H1 (cell line): ENCODE measurements at regions not wholly inside any gene's neighbourhood (a gene's known extent, or its start where the extent isn't known, plus 50 kb on each side); places are given as distances from the start of the nearest gene placed in this dataset.

Experiments used
- CTCF ChIA-PET: fragments of 300-600 bp; sonication (Branson Sonifier 250); formaldehyde crosslinking; loops from one replicate; lab custom pipeline; 2021; ENCODE audit not compliant: partially characterized antibody; lab: Charles Lee
- POLR2A ChIA-PET: fragments of 300-600 bp; sonication (Branson Sonifier 250); formaldehyde crosslinking; loops from one replicate; lab custom pipeline; 2021; ENCODE audit warnings: inconsistent platforms; ENCODE audit not compliant: partially characterized antibody; lab: Charles Lee
- DNase-seq, 2 experiments: peaks; one replicate each; pipeline versions ENCODE4 v3.0.0 to v3.0.0-alpha.2; 2010 to 2022; ENCODE audit warnings: low spot score in 2 of 2, low read depth in 1 of 2, mixed read lengths in 1 of 2
- FAIRE-seq: peaks from 2 replicates; lab custom pipeline; 2011; peaks lifted over from hg19 to GRCh38; lab: Jason Lieb, UNC
- H2AFZ ChIP-seq: 2 replicates; pipeline ENCODE4 v1.8.1; 2012; ENCODE audit warnings: low read length, inconsistent platforms
- H2AK5ac ChIP-seq: 2 replicates; pipeline ENCODE4 v1.6.1; 2013; ENCODE audit warnings: low read depth, low read length
- H2BK120ac ChIP-seq: replicated peaks from 2 replicates; pipeline ENCODE3; 2013; ENCODE audit warnings: low read depth, low read length, inconsistent platforms
- H2BK12ac ChIP-seq: 2 replicates; pipeline ENCODE4 v1.6.1; 2013; ENCODE audit warnings: low read depth, low read length
- H2BK15ac ChIP-seq: 2 replicates; pipeline ENCODE4 v1.6.1; 2013; ENCODE audit warnings: low read length
- H2BK20ac ChIP-seq: 2 replicates; pipeline ENCODE4 v1.6.1; 2013; ENCODE audit warnings: low read length
- H2BK5ac ChIP-seq: 2 replicates; pipeline ENCODE4 v1.6.1; 2013; ENCODE audit warnings: low read depth, low read length
- H3K14ac ChIP-seq: 2 replicates; pipeline ENCODE4 v1.6.1; 2013; ENCODE audit warnings: inconsistent platforms; ENCODE audit not compliant: insufficient read length
- H3K18ac ChIP-seq: 2 replicates; pipeline ENCODE4 v1.6.1; 2013; ENCODE audit warnings: low read length; ENCODE audit errors: extremely low read depth
- H3K23ac ChIP-seq: 2 replicates; pipeline ENCODE4 v1.6.1; 2013; ENCODE audit warnings: inconsistent platforms; ENCODE audit not compliant: insufficient read length
- H3K23me2 ChIP-seq: 2 replicates; pipeline ENCODE4 v1.6.1; 2013; ENCODE audit warnings: low read depth, low read length
- H3K27ac ChIP-seq: 2 replicates; pipeline ENCODE4 v1.6.1; 2011; ENCODE audit warnings: low read depth, low read length, inconsistent platforms
- H3K27me3 ChIP-seq, 4 experiments: replicated peaks in 1 of 4; 1 replicate in 1 of 4; 2 replicates in 3 of 4; pipeline versions ENCODE4 v1.6.1 to v1.8.1; 2011 to 2013; ENCODE audit warnings: low read length in 3 of 4, mild to moderate bottlenecking in 3 of 4, inconsistent platforms in 2 of 4, mixed read lengths in 2 of 4, moderate library complexity in 1 of 4; ENCODE audit not compliant: control insufficient read depth in 3 of 4, insufficient read depth in 3 of 4; ENCODE audit errors: extremely low read depth in 1 of 4
- H3K36me3 ChIP-seq, 4 experiments: 2 replicates each; pipeline versions ENCODE4 v1.6.1 to v1.8.1; 2011 to 2013; ENCODE audit warnings: mild to moderate bottlenecking in 4 of 4, low read length in 3 of 4, moderate library complexity in 2 of 4, control low read depth in 1 of 4, inconsistent platforms in 1 of 4; ENCODE audit not compliant: insufficient read depth in 4 of 4, control insufficient read depth in 2 of 4
- H3K4ac ChIP-seq: replicated peaks from 2 replicates; pipeline ENCODE3; 2013; ENCODE audit warnings: low read length, low read depth, mixed read lengths, inconsistent platforms; ENCODE audit not compliant: insufficient read length
- H3K4me1 ChIP-seq, 4 experiments: replicated peaks in 1 of 4; 1 replicate in 1 of 4; 2 replicates in 3 of 4; pipeline versions ENCODE4 v1.6.1 to v1.8.1; 2011 to 2013; ENCODE audit warnings: low read length in 3 of 4, inconsistent platforms in 2 of 4, mixed read lengths in 1 of 4; ENCODE audit not compliant: insufficient read depth in 4 of 4, control insufficient read depth in 3 of 4
- H3K4me2 ChIP-seq, 2 experiments: 2 replicates each; pipeline versions ENCODE4 v1.6.1 to v1.8.1; 2011 to 2013; ENCODE audit warnings: low read depth in 2 of 2, low read length in 2 of 2, control low read depth in 1 of 2, inconsistent platforms in 1 of 2, mild to moderate bottlenecking in 1 of 2; ENCODE audit not compliant: insufficient read depth in 1 of 2
- H3K4me3 ChIP-seq, 4 experiments: fragments of 200-600, 300-600 bp in 1 of 4; sonication (generic), shearing (Covaris generic), sonication (Bioruptor Twin) in 1 of 4; 2 replicates each; pipeline versions ENCODE4 v1.5.1 to v1.8.1; 2011 to 2016; ENCODE audit warnings: low read length in 4 of 4, low read depth in 3 of 4, control low read depth in 2 of 4, inconsistent platforms in 2 of 4, mild to moderate bottlenecking in 2 of 4, mixed read lengths in 1 of 4, moderate library complexity in 1 of 4; ENCODE audit not compliant: insufficient read depth in 2 of 4; ENCODE audit errors: extremely low read depth in 1 of 4
- H3K56ac ChIP-seq: replicated peaks from 2 replicates; pipeline ENCODE3; 2013; ENCODE audit warnings: low read depth, mild to moderate bottlenecking, mixed read lengths, low read length, inconsistent platforms; ENCODE audit not compliant: insufficient read length
- H3K79me1 ChIP-seq: 2 replicates; pipeline ENCODE4 v1.6.1; 2013; ENCODE audit warnings: low read depth, low read length, control low read depth
- H3K79me2 ChIP-seq, 2 experiments: 2 replicates each; pipeline versions ENCODE4 v1.6.1 to v1.8.1; 2012 to 2013; ENCODE audit warnings: low read length in 2 of 2, mild to moderate bottlenecking in 2 of 2, inconsistent platforms in 1 of 2; ENCODE audit not compliant: insufficient read depth in 2 of 2, control insufficient read depth in 1 of 2
- H3K9ac ChIP-seq, 4 experiments: replicated peaks in 1 of 4; 1 replicate in 1 of 4; 2 replicates in 3 of 4; pipeline versions ENCODE4 v1.6.1 to v1.8.1; 2011 to 2013; ENCODE audit warnings: low read depth in 3 of 4, low read length in 3 of 4, control low read depth in 2 of 4, mild to moderate bottlenecking in 2 of 4, moderate library complexity in 2 of 4, inconsistent platforms in 1 of 4; ENCODE audit errors: extremely low read depth in 1 of 4
- H3K9me3 ChIP-seq, 2 experiments: 2 replicates each; pipeline versions ENCODE4 v1.6.1 to v1.8.1; 2012 to 2013; ENCODE audit warnings: mild to moderate bottlenecking in 2 of 2, moderate library complexity in 2 of 2, control low read depth in 1 of 2, inconsistent platforms in 1 of 2, low read depth in 1 of 2, low read length in 1 of 2, mixed read lengths in 1 of 2; ENCODE audit not compliant: insufficient read depth in 2 of 2
- H4K20me1 ChIP-seq, 2 experiments: replicated peaks in 1 of 2; 2 replicates each; pipeline versions ENCODE3 to v1.8.1; 2011 to 2013; ENCODE audit warnings: inconsistent platforms in 2 of 2, low read length in 2 of 2, mild to moderate bottlenecking in 1 of 2; ENCODE audit not compliant: insufficient read depth in 2 of 2, control insufficient read depth in 1 of 2
- H4K5ac ChIP-seq: 2 replicates; pipeline ENCODE4 v1.6.1; 2013; ENCODE audit warnings: low read length, low read depth, mixed read lengths, inconsistent platforms; ENCODE audit not compliant: insufficient read length
- H4K8ac ChIP-seq: 2 replicates; pipeline ENCODE4 v1.8.0; 2013; ENCODE audit warnings: mild to moderate bottlenecking, moderate library complexity, low read length, inconsistent platforms; ENCODE audit not compliant: insufficient read depth; ENCODE audit errors: extremely low read depth
- H4K91ac ChIP-seq: replicated peaks from 2 replicates; pipeline ENCODE3; 2013; ENCODE audit warnings: low read length, mixed read lengths, inconsistent platforms; ENCODE audit not compliant: insufficient read length
- ATF2 ChIP-seq: IDR thresholded peaks from 2 replicates; pipeline ENCODE4 v1.6.1; 2012; ENCODE audit warnings: low read length, inconsistent platforms
- CBX5 ChIP-seq: fragments of 300-800, 300-1000 bp; sonication (generic); IDR thresholded peaks from 2 replicates; pipeline ENCODE4 v1.7.1; 2016; ENCODE audit warnings: antibody characterized with exemption, low read length, low read depth
- CBX8 ChIP-seq: fragments of 300-800, 300-1000 bp; sonication (generic); IDR thresholded peaks from 2 replicates; pipeline ENCODE4 v1.7.1; 2016; ENCODE audit warnings: low read depth, low read length, borderline replicate concordance
- GTF2F1 ChIP-seq: IDR thresholded peaks from 2 replicates; pipeline ENCODE4 v1.6.1; 2012; ENCODE audit warnings: low read depth, low read length, improper control_type of control experiment, borderline replicate concordance
- KDM1A ChIP-seq: fragments of 200-600, 300-600 bp; sonication (generic); IDR thresholded peaks from 2 replicates; pipeline ENCODE4 v1.7.1; 2016; ENCODE audit warnings: mild to moderate bottlenecking, low read length, borderline replicate concordance
- MAFK ChIP-seq: IDR thresholded peaks from 2 replicates; pipeline ENCODE4 v1.6.1; 2012; ENCODE audit warnings: low read depth, mild to moderate bottlenecking, improper control_type of control experiment, low read length
- NANOG ChIP-seq: IDR thresholded peaks from 2 replicates; pipeline ENCODE4 v1.6.1; 2011; ENCODE audit warnings: low read length, low read depth, mild to moderate bottlenecking, inconsistent platforms; ENCODE audit not compliant: insufficient read depth, poor library complexity, severe bottlenecking
- POU5F1 ChIP-seq: IDR thresholded peaks from 2 replicates; pipeline ENCODE4 v1.6.1; 2011; ENCODE audit warnings: low read depth, mild to moderate bottlenecking, low read length, moderate library complexity
- RAD21 ChIP-seq, 2 experiments: IDR thresholded peaks in 1 of 2; conservative IDR thresholded peaks in 1 of 2; 2 replicates each; pipeline ENCODE4 v1.6.1; 2011; ENCODE audit warnings: low read depth in 2 of 2, low read length in 2 of 2, improper control_type of control experiment in 1 of 2, inconsistent platforms in 1 of 2, mild to moderate bottlenecking in 1 of 2, moderate library complexity in 1 of 2
- RBBP5 ChIP-seq: IDR thresholded peaks from 2 replicates; pipeline ENCODE4 v1.7.1; 2012; ENCODE audit warnings: low read depth, mild to moderate bottlenecking, inconsistent platforms, low read length, moderate library complexity, borderline replicate concordance
- SIX5 ChIP-seq: IDR thresholded peaks from 2 replicates; pipeline ENCODE4 v1.6.1; 2011; ENCODE audit warnings: mild to moderate bottlenecking, low read depth, low read length
- SP4 ChIP-seq: IDR thresholded peaks from 2 replicates; pipeline ENCODE4 v1.6.1; 2012; ENCODE audit warnings: low read length, inconsistent platforms
- TBP ChIP-seq: IDR thresholded peaks from 2 replicates; pipeline ENCODE4 v1.6.1; 2011; ENCODE audit warnings: low read depth, low read length, improper control_type of control experiment
- TCF12 ChIP-seq: IDR thresholded peaks from 2 replicates; pipeline ENCODE4 v1.6.1; 2011; ENCODE audit warnings: low read depth, mild to moderate bottlenecking, low read length
- WGBS, 2 experiments: shearing (Covaris generic) in 1 of 2; methylation state at CpG; one replicate each; pipeline versions ENCODE4 v1.1.6 to v1.1.7; 2013 to 2015; ENCODE audit warnings: low lambda C conversion rate in 2 of 2, mixed read lengths in 2 of 2, inconsistent platforms in 1 of 2, low coverage in 1 of 2, missing lambda C conversion rate in 1 of 2; ENCODE audit not compliant: insufficient replicate concordance in 2 of 2, insufficient coverage in 1 of 2, insufficient read length in 1 of 2; ENCODE audit errors: extremely low coverage in 1 of 2, missing lambda C conversion rate in 1 of 2; 5-methylcytosine and 5-hydroxymethylcytosine counted together

- CTCF ChIA-PET, result no interaction called here
- H3K18ac ChIP-seq, result no peak overlapping the region
- no peak overlapping the region for H3K4ac ChIP-seq
- no peak overlapping the region for H2AFZ ChIP-seq
- H3K36me3 ChIP-seq, result no peaks in the 10 kb centered on the region
- no peak overlapping the region for H2BK15ac ChIP-seq
- H3K4me1 ChIP-seq, result peaks cover 0 to 7% (median 1%) of the 10 kb centered on the region in 4 experiments; a peak in 2 of 7 replicates
- no peak overlapping the region for H2BK120ac ChIP-seq
- FAIRE-seq (no peak), DNase-seq (no peak)
- H3K4me2 ChIP-seq, result no peak overlapping the region
- H2BK20ac ChIP-seq, result no peak overlapping the region
- H2BK12ac ChIP-seq, result no peak overlapping the region
- H3K79me2 ChIP-seq, result no peaks in the 10 kb centered on the region
- no peak overlapping the region for H3K23ac ChIP-seq
- no peak overlapping the region for H3K27ac ChIP-seq
- POLR2A ChIA-PET, result no interaction called here
- no peaks in the 10 kb centered on the region for H3K27me3 ChIP-seq
- no peak overlapping the region for H4K5ac ChIP-seq
- no peak overlapping the region for H4K91ac ChIP-seq
- H3K56ac ChIP-seq, result no peak overlapping the region
- no peaks in the 10 kb centered on the region for H3K23me2 ChIP-seq
- peaks cover 0 to 6% of the 10 kb centered on the region in 2 experiments; a peak in 1 of 4 replicates for H3K9me3 ChIP-seq
- H2AK5ac ChIP-seq, result no peak overlapping the region
- no peak for TF ChIP-seq RAD21 (IDR thresholded peaks at IDR 0.05 in 1 of 2, conservative IDR thresholded peaks at IDR 0.05 in 1 of 2; ENCODE audit: low read depth in 2 of 2, low read length in 2 of 2)
- TF ChIP-seq TBP, result no peak
- TF ChIP-seq SIX5, result no peak
- TF ChIP-seq TCF12, result no peak
- no peak for TF ChIP-seq CBX8
- TF ChIP-seq ATF2, result no peak
- no peak for TF ChIP-seq KDM1A
- TF ChIP-seq POU5F1, result no peak
- TF ChIP-seq CBX5, result no peak
- no peak for TF ChIP-seq GTF2F1
- TF ChIP-seq RBBP5, result no peak
- TF ChIP-seq NANOG, result no peak
- no peak for TF ChIP-seq MAFK
- no peak for TF ChIP-seq SP4
- 93% methylated on average over 4 of the region's 4 CpGs; no CpG with 5 or more reads in 1 of the 2 experiments for WGBS, 2 experiments
- no peaks in the 10 kb centered on the region for H3K79me1 ChIP-seq
- H4K20me1 ChIP-seq, result no peaks in the 10 kb centered on the region
- H2BK5ac ChIP-seq, result no peak overlapping the region
- H3K14ac ChIP-seq, result no peak overlapping the region
- no peak overlapping the region for H3K9ac ChIP-seq
- no peak overlapping the region for H4K8ac ChIP-seq
- H3K4me3 ChIP-seq, result no peak overlapping the region
Observed at GRCh38 chr4:177562163-177562562, 119.9 kb upstream of the AGA start.
